ENCODE measurements at regions not wholly inside any gene's neighbourhood (a gene's known extent, or its start where the extent isn't known, plus 50 kb on each side); places are given as distances from the start of the nearest gene placed in this dataset.

GRCh38 chr7:12993025-12993424 lies 305.6 kb downstream of the ARL4A start:
- Histone ChIP-seq H3K4me1 (no peaks in the 10 kb centered on the region), H3K27ac (no peak overlapping the region), H3K36me3 (no peaks in the 10 kb centered on the region), H3K27me3 (no peaks in the 10 kb centered on the region), H3K4me3 (no peak overlapping the region), H3K9me3 (no peaks in the 10 kb centered on the region)
- no peak for DNase-seq
- intact Hi-C loops (cut with DNase I; ENCODE audit: low total_unique reads): no loop called here
- TF ChIP-seq EP300 (IDR thresholded peaks at IDR 0.05) (no peak), POLR2AphosphoS5 (IDR thresholded peaks at IDR 0.05) (no peak), POLR2A (IDR thresholded peaks at IDR 0.05) (no peak), CTCF (IDR thresholded peaks at IDR 0.05) (no peak)

- DNase-seq: no peak
- intact Hi-C loops (cut with DNase I; ENCODE audit: low total_unique reads): no loop called here
- TF ChIP-seq EP300 (IDR thresholded peaks at IDR 0.05) (no peak), POLR2AphosphoS5 (IDR thresholded peaks at IDR 0.05) (no peak), POLR2A (IDR thresholded peaks at IDR 0.05) (no peak), CTCF (IDR thresholded peaks at IDR 0.05) (no peak)
- 83 to 94% (median 91%) methylated on average over 2 of the region's 2 CpGs for WGBS, 5 donors
- Histone ChIP-seq H3K36me3 (no peaks in the 10 kb centered on the region), H3K4me3 (no peak overlapping the region), H3K27me3 (no peaks in the 10 kb centered on the region), H3K9me3 (peaks cover 0 to 5% (median 0%) of the 10 kb centered on the region in 4 donors), H3K27ac (no peak overlapping the region), H3K4me1 (no peaks in the 10 kb centered on the region)
Measured at GRCh38 chr7:12995912-12996469, 308.6 kb downstream of the ARL4A start.

- no peaks in the 10 kb centered on the region for H3K36me3 ChIP-seq
- H3K27me3 ChIP-seq: no peaks in the 10 kb centered on the region
- H3K9me3 ChIP-seq: peaks cover 0 to 8% (median 0%) of the 10 kb centered on the region in 4 donors
- intact Hi-C loops (cut with DNase I; ENCODE audit: low total_unique reads): no loop called here
- H3K4me3 ChIP-seq: no peak overlapping the region
- no peaks in the 10 kb centered on the region for H3K4me1 ChIP-seq
- TF ChIP-seq EP300 (IDR thresholded peaks at IDR 0.05) (no peak), POLR2A (IDR thresholded peaks at IDR 0.05) (no peak), CTCF (IDR thresholded peaks at IDR 0.05) (no peak), POLR2AphosphoS5 (IDR thresholded peaks at IDR 0.05) (no peak)
- WGBS, 5 donors: 90 to 98% (median 94%) methylated on average over 1 of the region's 1 CpG
- no peak for DNase-seq
- H3K27ac ChIP-seq: no peak overlapping the region
Measured at GRCh38 chr7:13007331-13007730, 319.9 kb downstream of the ARL4A start.

- DNase-seq: no peak
- Histone ChIP-seq H3K4me1 (no peaks in the 10 kb centered on the region), H3K27ac (no peak overlapping the region), H3K27me3 (no peaks in the 10 kb centered on the region), H3K9me3 (no peaks in the 10 kb centered on the region), H3K4me3 (no peak overlapping the region), H3K36me3 (no peaks in the 10 kb centered on the region)
- WGBS, 5 donors: 94 to 99% (median 96%) methylated on average over 3 of the region's 3 CpGs
- TF ChIP-seq POLR2AphosphoS5 (IDR thresholded peaks at IDR 0.05): no peak
- TF ChIP-seq EP300 (IDR thresholded peaks at IDR 0.05): no peak
- intact Hi-C loops (cut with DNase I; ENCODE audit: low total_unique reads): no loop called here
Measured at GRCh38 chr7:13009517-13009916, 322.1 kb downstream of the ARL4A start.

GRCh38 chr7:13014011-13014410 lies 326.6 kb downstream of the ARL4A start:
- Histone ChIP-seq H3K9me3 (no peaks in the 10 kb centered on the region), H3K27me3 (no peaks in the 10 kb centered on the region), H3K36me3 (no peaks in the 10 kb centered on the region), H3K4me1 (peaks cover 0 to 16% (median 4%) of the 10 kb centered on the region in 4 donors), H3K27ac (no peak overlapping the region), H3K4me3 (no peak overlapping the region)
- 49 to 75% (median 72%) methylated on average over 2 of the region's 2 CpGs for WGBS, 5 donors
- DNase-seq: no peak
- intact Hi-C loops (cut with DNase I; ENCODE audit: low total_unique reads): no loop called here
- TF ChIP-seq EP300 (IDR thresholded peaks at IDR 0.05): no peak
- TF ChIP-seq POLR2A (IDR thresholded peaks at IDR 0.05): no peak
- no peak for TF ChIP-seq CTCF (IDR thresholded peaks at IDR 0.05)
- no peak for TF ChIP-seq POLR2AphosphoS5 (IDR thresholded peaks at IDR 0.05)

All from stomach (tissue), 8 donors.